NCI-H187 treated with DMSO at 0.1 percent for 48 hours (cell line): ENCODE measurements at regions not wholly inside any gene's neighbourhood (a gene's known extent, or its start where the extent isn't known, plus 50 kb on each side); places are given as distances from the start of the nearest gene placed in this dataset.

Experiments used
- DNase-seq: peaks from one replicate; lab custom pipeline; 2025; lab: John Stamatoyannopoulos, UW

DNA sequence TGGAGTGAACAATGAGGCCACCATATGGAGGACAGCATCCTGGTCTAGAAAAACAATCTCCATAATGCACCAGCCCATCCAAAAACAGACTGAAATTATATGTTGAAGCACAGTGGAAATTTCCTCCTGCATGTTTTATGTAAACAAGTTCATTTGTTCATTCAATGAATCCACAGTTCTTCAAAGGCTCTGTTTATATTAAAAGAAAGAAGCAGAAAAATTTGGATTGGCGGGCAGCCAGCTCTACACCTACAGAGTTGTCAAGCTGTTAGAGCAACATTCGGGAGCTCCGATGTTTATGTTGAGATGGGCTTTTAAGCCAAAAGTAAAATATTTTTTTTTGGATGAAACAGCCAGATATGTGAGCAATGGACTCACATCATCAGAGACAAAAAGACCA, 395.3 kb upstream of the SULF2 start:
- DNase-seq, result no peak

DNA sequence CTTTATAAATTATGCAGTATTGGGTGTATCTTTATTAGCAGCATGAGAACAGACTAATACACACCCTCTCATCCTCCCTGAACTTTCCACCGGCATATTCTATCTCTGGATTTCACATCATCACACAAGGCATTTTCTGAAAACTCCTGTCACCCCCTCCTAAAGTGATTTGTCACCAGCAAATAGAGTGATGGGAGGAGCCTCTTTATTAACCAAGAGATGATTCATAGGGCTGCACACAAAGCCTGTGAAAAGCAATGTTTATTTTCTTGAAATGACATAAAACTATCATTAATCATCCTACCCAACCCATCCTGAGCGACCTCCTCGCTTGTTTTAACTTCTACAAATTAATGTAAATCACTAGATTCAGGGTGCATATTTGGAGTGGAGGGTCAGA, 394.7 kb upstream of the SULF2 start:
- DNase-seq, result no peak

DNA sequence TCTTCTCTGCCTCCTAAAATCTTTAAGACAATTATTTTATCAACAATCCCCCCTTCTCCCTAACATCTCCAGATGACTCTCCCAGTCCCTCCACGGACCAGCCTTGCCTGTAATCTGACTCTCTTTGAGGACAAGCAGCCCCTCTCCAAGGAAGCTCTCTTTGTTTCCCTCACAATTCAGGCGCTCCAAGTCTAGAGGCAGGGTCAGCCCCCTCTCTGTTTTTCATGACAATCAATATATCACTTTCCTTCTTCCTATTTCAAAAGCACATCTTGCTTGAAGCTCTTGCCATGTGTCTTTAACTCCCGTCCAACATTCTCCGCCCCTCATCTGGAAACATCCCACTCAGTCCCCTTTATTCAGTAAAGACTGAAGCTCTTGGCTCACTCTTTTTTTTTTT, 393.4 kb upstream of the SULF2 start:
- no peak for DNase-seq

DNA sequence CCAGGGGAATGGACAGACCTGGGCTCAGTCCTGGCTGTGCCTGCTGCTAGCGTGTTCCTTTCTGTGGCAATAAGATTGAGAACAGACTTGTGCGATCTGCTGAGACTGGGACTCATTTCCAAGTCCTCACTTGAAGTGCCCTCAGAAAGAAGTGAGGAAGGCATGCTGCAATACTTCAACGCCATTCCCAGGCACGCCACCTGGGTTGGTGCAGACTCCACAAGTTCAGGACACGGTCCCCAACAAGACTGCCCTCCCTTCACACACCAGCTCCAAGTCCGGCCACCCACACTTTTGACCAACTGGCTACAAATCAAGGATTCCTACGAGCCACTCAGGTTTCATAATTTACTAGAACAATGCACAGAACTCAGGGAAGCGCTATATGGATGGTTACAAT, 391.8 kb upstream of the SULF2 start:
- no peak for DNase-seq

DNA sequence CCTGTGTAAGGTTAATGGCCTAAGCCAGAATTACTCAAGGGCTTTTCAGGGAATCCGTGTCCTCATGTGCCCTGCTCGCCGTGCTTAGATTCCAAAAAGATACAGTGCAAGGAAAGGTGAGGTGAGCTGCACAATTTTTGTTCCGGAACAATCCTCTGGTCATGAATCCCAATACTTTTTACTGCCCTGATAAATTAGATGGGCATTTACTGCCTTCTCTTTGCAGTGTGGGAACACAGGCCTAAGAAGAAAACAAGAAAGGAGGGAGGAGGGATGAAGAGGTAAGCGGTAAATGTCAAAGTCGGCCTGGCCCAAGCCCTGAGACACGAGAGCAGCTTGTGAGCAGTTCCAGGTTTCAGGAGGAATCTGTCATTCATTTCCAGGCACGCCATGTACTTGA, 390.9 kb upstream of the SULF2 start:
- DNase-seq, result no peak

DNA sequence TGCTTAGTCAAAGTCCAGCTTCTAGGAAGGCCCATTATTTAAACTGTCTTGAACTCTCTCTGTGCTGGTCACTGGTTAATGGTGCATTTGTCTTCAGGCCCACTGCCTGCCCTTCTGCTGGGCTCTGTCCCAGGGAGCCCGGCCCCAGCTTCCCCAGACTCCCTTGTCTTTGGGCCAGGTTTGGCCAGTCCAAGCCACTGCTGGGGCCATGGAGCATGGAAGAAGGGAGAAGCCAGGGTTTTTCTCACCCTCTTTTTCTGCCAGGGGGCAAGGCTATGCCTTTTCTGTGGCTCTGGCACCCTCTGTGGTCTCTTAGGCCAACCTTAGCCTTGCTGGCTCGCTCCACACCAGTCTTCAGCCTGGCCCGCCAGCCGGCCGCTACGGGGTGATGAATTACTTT, 390.0 kb upstream of the SULF2 start:
- DNase-seq, result no peak

DNA sequence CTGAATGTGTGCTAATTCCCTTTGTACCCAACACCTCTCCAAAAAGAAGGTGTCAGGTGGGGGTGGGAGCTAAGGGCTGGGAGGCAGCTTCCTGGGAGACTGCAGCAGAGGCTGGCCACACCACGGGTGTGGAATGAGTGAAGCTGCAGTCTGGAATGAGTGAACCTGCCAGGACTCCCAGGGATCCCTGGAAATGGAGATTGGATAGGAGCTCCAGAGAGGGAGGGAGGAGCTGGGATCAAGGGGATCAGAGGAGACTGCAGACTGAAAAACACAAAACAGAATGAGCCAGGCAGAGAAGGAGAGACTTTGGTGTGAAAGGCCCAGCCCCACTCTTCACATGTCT, 387.0 kb upstream of the SULF2 start:
- DNase-seq, result no peak

DNA sequence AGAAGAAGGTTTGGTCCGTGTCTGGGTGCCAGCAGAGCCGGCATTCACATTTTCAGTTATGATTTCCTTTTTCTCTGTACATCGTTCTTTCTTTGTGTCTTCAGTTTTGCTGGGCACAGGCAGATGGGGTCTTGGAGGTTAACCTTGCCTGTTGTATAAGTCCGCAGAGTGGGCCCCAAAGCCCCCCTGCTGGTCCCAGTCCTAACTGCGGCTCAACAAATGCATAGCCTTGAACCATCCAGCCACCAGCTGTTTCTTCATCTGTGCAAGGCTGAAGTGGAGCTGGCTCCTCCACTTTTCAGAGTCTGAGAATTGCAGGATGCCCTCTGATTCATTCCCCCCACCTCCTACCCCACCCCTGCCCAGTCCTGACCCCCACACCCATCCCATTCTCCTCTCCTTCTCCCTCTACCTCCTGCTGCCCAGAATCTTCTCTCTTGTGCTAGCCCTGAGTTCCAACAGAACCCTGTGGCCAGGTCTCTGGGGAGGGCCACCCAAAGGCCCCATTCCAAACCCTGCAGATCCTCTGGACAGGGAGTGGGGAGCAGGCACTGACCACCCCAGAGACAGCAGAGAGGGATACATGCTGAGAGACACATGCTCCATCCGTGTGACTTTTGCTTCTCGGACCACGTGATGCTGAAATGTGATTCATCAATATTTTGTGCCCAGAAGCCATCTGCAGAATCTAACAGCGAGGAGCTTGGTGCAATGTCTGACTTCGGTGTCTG, 386.5 kb upstream of the SULF2 start:
- DNase-seq, result no peak

DNA sequence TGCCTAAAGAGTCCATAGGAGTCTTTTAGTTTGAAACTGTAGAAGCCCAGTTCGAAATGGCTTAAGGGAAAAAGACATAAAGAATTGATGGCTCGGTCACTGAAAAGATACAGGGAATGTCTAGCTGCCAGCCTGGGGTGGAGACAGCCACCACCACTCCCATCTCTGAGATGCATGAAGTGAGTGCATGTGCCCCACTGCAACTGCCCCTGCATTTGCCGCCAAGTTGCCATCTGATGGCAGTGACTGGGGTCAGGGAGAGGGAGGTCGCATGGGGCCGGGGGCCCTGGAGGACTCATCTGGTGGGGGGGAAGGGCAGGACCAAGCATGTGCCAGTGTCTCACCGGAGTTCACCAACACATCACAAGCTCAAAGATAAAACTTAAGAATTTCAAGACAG, 385.8 kb upstream of the SULF2 start:
- no peak for DNase-seq

DNA sequence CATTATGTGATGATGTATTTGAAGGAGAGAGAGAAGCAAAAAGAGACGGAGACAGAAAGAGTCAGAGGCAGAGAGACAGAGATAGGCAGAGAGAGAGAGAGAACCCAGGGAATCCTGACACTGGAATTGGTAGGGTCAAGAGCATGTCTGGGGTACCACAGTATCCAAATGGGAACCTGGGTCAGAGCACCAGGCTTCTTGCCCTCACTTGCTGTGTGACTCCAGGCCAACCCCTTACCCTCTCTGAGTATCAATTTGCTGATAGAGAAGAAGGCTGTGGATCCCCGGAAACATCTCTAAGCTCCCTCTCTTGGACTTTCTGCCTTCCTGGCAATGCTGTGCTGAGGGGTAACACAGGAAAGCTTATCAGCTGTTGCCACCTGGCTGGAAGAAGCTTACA, 385.3 kb upstream of the SULF2 start:
- DNase-seq, result no peak

DNA sequence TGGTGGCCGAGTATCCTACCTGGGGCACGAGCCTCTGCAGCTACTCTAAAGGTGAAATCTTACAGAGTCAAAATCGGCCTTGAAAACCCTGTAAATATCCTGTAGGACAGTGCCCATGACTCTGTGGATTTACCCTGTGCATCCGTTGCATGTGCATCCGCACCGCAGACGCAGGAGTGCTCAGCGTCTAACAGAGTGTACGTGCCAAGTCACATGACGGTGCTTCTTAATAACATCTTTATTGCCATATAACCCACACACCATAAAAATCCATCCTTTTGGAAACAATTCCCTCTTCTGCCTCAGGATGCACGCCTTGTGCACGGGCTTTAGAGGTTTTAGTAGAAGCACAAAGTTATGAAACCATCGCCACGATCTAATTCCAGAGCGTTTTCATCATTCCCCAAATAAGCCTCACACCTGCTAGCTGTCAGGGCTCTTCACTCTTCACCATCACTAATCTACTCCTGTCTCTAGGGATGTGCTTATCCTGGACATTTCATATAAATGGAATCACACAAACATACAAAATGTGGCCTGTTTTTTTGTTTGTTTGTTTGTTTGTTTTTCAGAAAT, 384.5 kb upstream of the SULF2 start:
- DNase-seq, result no peak

DNA sequence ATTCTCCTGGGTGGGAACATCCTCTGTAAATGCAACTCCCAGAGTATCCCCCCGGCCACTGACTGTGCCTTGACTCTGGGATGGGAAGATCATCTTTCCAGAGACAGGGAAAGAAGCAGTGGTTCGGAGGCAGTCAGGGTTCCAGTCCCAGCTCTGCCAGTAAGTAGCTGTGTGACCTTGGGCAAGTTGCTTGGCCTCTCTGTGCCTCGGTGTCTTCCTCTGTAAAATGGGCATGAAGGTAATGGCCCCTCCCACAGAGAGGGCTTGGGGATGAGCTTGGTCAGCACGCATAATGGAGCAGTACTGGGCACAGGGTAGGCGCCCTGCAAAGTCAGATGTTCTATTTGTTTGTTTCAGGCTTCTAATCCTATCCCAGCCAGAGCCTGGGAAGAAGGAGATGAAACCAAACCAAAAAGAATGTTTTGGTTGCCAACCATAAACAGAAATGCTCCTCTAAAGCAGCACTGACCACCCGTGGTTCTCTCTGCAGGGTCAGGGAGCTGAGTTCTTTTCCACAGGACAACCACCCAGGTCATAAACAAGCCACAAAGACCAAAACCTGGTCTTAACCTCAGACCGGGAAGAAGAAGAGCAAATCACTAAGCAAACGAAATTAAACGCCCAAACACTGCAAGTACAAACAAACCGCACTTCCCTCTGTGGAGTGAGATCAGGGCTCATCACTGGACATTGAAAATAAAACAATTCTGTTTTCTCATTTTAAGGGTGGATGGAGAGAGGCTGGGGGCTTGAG, 381.0 kb upstream of the SULF2 start:
- no peak for DNase-seq

DNA sequence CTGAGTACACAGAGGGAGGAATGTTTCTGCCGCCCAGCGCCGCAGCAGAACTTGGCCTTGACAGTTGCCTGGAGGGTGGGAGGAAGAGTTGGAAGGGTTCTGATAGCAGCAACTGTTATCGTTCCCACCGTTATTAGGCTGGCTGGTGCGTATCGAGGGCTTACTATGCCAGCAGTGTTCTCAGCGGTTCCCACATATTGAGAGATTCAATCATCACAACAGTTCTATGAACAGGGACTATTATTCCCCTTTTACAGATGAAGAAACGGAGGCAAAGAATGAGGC, 380.1 kb upstream of the SULF2 start:
- no peak for DNase-seq

DNA sequence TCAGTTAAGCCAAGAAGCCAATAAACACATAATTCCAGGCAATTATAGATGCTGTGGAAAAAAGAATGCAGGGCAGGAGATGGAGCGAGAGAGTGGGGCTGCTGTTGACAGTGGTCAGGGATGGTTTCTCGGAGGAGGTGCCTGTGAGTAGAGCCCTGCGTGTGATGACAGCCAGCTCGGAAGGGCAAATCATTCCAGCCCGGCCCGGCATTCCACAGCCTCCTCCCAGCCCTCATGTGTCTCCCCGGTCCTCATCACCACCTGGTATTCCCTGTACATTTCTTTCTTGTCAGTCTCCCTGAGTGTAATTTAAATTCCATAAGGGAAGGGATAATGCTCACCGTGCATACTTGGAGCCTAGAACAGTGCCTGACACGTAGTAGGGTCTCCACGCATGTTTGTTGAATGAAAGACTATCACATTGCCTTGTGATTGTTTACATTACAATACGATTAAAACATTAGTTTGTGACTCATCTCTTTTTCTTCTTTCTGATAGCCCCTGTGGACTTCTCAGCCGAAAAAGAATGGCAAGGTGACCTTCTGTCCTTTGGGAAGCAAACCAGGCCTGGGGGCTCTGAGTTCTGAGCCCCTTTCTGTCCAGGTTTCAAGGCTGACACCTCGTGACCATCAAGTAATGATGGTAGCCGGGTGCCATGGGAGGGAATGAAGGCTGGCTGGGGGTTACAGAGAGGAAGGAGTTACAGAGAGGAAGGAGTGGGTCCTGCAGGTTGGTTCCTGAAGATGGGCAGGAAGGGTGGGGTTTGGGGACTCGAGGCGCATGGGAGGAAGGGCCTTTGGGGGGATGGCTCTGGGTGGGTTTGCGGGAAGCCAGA, 379.5 kb upstream of the SULF2 start:
- DNase-seq, result no peak

DNA sequence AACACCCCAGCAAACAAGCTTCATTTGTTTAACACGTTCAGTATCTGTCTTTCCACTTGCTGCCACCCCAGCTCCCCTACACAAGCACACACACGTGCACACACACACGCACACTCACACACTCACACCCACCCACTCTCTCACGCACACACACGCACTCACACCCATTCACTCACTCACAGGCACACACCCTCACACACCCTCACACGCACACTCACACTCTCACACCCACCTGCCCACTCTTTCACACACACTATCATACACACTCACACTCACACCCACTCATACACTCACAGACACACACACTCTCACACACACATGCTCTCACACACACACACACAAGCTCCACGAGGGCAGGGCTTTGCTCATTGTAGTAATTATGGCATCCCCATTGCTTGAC, 378.8 kb upstream of the SULF2 start:
- DNase-seq, result no peak

DNA sequence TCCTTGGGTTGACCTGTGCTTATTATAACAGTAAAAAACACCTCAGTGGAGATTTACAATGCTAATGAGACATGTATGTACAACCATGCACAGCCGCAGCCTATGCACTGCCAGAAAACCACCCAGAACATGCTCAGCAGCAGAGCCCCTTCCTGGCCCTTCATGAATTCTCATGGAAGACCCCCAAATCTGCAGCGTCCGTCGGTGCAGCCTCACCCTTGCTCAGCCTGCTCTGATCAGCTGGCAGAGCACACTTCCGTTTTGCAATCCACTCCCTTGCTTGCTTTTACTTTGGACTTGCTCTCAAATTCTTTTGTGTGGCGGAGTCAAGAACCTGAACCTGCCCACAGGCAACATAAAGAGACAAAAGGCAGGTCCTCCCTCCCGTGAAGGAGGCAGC, 378.2 kb upstream of the SULF2 start:
- no peak for DNase-seq

DNA sequence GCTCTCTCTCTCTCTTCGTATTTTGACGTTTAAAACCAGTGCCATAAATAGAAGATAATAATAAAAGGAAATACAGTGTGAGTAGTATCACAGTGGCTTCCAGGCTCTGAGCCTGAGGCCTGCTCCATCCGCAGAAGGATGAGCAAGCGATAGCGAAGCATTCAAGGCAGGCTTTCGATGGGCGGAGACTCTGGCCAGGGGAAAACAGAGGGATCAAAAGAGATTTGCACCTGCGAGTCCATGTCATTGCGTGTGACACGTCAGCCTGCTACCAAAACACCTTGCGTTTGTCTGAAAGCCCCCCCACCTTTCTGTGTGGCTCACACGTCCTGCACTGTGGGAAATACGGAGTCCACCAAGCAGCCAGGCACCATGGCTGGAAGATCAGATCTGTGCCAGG, 377.3 kb upstream of the SULF2 start:
- no peak for DNase-seq

DNA sequence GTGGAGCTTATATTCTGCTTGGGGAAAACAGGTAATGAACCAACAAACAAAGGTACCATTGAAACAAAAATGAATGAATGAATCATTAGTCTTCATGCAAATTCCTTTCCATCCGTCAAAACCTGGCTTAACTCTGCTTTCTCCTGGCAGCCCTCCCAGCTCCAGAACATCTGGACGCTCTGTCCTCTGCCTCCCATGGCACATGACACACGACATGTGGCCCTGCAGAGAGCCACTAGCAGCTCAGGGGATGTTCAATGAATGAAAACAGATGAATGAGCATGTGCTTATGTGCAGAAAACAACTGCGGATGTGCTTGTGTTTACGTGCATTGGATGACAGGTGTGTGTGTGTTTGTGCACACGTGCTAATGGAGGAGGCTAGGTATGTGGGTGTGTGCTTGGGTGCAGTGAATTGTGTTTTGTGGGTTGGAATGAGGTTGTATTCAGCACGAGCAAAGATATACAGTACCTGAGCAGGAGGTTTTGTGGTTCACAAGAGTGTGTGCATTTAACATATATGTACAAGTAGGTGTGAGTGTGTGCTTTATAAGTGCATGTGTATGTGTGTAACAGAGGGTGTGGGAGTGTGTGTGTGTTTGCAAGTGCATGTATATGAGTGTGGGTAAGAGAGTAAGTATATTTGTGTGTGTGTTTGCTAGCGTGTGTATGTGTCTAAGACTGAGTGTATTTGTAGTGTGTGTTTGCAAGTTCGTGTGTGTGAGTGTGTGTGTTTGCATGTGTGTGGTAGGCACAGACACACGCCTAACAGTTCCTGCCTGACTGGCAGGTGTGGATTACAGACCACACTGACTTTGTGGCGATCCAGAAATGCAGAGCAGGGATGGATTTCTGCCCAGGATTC, 374.1 kb upstream of the SULF2 start:
- DNase-seq, result no peak

DNA sequence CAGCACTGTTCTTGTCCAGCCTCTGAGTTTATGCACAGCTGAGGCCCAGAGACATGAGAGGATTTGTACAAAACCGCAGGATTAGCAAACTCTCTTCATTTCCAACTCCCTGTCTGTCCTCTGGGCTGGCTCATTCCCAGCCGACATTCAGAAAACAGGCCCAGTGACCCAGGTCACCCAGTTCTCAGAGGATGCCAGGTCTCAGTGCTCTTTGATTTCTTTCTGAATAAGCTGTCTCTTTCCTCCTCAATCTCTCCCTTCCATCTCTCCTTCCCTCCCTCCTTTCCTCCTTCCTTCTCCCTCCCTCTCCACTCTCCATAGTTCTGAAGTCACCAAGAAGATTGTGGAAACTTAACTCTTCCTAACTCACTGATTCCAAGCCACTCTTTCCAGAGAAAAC, 372.7 kb upstream of the SULF2 start:
- DNase-seq, result no peak

DNA sequence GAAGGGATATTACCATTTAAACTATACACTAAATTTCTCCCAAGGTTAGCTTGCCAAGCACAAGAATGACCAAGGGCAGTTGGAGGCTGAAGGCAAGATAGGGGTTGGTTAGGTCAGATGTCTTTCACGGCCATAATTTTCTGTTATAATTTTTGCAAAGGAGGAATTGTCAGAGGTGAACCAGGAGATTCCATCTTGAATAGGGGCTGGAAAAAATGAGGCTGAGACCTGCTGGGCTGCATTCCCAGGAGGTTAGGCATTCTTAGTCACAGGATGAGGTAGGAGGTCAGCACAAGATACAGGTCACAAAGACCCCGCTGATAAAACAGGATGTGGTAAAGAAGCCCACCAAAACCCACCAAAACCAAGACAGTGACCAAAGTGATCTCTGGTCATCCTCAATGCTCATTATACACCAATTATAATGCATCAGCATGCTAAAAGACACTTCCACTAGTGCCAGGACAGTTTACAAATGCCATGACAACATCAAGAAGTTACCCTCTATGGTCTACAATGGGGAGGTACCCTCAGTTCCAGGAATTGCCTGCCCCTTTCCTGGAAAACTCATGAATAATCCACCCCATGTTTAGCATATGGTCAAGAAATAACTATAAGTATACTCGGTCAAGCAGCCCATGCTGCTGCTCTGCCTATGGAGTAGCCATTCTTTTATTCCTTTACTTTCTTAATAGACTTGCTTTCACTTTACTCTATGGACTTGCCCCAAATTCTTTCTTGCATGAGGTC, 371.8 kb upstream of the SULF2 start:
- DNase-seq, result no peak

DNA sequence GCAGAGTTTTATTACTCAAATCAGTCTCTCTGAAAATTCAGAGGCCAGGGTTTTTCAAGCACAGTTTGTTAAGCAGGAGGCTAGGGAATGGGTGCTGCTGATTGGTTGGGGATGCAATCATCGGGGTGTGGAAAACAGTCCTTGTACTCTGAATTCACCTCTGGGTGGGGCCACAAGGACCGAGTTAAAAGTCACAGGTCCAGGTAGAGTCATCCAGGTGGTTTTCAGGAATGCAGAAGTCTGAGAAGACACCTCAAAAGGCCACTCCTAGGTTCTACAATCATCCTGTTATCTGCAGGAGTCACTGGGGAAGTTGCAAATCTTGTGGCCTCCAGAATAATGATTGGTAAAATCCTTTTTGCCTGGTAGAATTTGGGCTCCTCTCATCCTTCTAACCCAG, 371.2 kb upstream of the SULF2 start:
- no peak for DNase-seq
